ENCODE measurements at regions not wholly inside any gene's neighbourhood (a gene's known extent, or its start where the extent isn't known, plus 50 kb on each side); places are given as distances from the start of the nearest gene placed in this dataset.

DNA sequence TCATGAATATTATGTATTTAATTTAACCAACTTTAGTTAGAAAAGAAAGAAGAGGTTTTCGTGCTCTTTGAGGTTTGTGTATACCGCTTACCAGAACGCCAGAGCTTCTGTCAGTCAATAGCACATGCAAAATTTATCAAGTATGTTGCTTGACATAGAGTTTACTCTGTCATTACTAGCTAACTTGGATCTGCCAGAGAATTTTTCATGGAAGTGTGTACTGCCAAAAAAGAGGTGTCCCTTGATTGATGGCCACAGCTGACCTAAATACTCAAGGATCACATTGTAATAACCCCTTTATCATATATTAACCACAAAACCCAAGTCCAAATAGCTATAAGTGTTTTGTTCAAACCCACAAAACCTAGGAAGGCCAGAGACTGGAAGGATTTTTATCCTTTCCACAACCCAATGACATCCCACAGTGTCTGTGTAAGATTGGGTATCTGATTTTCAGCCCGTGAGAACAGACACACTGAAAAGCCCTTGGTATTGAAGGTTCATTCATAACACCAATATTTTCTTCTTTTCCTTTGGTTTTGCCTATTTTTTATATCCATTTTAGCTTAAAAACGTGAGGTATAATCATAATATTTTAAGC lies 194.0 kb upstream of the EYA4 start:
- Mint-ChIP-seq H3K36me3 (ENCODE audit: low read depth) (no peaks in the 10 kb centered on the region), H3K27me3 (ENCODE audit: low read depth) (no peaks in the 10 kb centered on the region), H3K27ac (no peak overlapping the region), H3K4me3 (ENCODE audit: low read depth) (no peak overlapping the region), H3K9me3 (no peaks in the 10 kb centered on the region), H3K4me1 (ENCODE audit: low read depth) (no peaks in the 10 kb centered on the region)
- intact Hi-C loops (cut with micrococcal nuclease), result no loop called here
- DNase-seq (ENCODE audit: low spot score), result no peak

DNA sequence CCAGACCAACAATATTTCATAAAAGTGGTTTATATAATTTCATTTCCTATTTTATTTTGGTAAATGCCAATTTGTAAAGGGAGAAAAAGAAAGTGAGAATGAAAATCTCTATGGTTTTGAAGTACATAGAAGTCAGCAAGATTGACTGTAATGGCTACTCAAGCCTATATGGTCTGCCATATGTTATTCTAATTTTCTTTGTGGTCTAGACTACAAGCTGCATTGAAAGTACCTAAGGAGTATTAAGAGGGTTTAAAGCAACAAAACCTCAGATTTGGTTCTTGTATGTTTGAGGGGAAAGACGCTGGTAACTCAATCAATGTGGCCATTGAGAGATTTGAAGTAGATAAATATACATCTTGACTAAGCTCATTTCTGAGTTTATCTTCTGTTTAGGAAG lies 193.5 kb upstream of the EYA4 start:
- H3K27ac Mint-ChIP-seq, result no peak overlapping the region
- H3K36me3 Mint-ChIP-seq (ENCODE audit: low read depth), result no peaks in the 10 kb centered on the region
- no peak overlapping the region for H3K4me3 Mint-ChIP-seq (ENCODE audit: low read depth)
- DNase-seq (ENCODE audit: low spot score), result no peak
- H3K9me3 Mint-ChIP-seq, result no peaks in the 10 kb centered on the region
- H3K4me1 Mint-ChIP-seq (ENCODE audit: low read depth), result no peaks in the 10 kb centered on the region
- H3K27me3 Mint-ChIP-seq (ENCODE audit: low read depth), result no peaks in the 10 kb centered on the region
- intact Hi-C loops (cut with micrococcal nuclease), result no loop called here

DNA sequence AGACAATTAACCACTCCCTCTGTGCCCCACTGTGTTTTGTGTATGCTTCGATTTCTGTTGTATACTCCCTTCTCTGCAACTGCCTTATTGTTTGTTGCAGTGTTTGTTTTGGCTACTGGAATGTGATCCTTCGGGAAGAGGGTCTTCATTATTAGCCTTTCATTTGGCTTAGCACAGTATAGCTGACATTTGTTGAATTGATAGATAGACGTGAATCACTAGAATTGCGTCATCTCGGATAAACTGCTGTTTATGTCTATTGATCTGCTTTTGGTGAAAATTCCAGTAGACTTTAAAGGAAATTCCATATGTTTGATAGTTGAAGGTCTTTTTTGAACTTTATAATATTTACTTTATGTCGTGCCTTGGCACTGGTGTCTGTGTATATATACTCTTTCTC lies 189.9 kb upstream of the EYA4 start:
- no peaks in the 10 kb centered on the region for H3K4me1 Mint-ChIP-seq (ENCODE audit: low read depth)
- H3K27ac Mint-ChIP-seq, result no peak overlapping the region
- H3K9me3 Mint-ChIP-seq, result no peaks in the 10 kb centered on the region
- H3K36me3 Mint-ChIP-seq (ENCODE audit: low read depth), result no peaks in the 10 kb centered on the region
- no peaks in the 10 kb centered on the region for H3K27me3 Mint-ChIP-seq (ENCODE audit: low read depth)
- no peak for DNase-seq (ENCODE audit: low spot score)
- no peak overlapping the region for H3K4me3 Mint-ChIP-seq (ENCODE audit: low read depth)
- intact Hi-C loops (cut with micrococcal nuclease), result no loop called here

DNA sequence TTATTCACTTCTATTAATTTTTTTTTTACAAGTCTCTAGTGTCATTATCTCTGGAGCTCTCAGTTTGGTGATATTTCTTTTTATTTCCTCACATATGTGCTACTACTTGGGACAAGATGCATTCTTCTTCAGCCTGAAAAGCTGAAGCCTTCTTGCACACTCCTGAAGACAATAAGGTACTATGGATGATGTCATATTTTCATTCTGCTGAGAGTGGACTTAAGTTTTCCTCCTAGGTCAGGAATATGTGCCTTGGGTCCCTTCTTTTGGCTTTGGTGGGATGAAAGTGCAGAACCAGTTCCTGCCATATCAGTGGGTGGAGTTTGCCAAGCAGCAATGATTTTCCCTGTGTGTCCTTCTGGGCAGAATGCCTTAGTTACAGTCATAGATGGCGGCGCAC lies 188.7 kb upstream of the EYA4 start:
- DNase-seq (ENCODE audit: low spot score), result no peak
- intact Hi-C loops (cut with micrococcal nuclease), result no loop called here
- Mint-ChIP-seq H3K9me3 (no peaks in the 10 kb centered on the region), H3K27me3 (ENCODE audit: low read depth) (no peaks in the 10 kb centered on the region), H3K4me3 (ENCODE audit: low read depth) (no peak overlapping the region), H3K4me1 (ENCODE audit: low read depth) (no peaks in the 10 kb centered on the region), H3K27ac (no peak overlapping the region), H3K36me3 (ENCODE audit: low read depth) (no peaks in the 10 kb centered on the region)

DNA sequence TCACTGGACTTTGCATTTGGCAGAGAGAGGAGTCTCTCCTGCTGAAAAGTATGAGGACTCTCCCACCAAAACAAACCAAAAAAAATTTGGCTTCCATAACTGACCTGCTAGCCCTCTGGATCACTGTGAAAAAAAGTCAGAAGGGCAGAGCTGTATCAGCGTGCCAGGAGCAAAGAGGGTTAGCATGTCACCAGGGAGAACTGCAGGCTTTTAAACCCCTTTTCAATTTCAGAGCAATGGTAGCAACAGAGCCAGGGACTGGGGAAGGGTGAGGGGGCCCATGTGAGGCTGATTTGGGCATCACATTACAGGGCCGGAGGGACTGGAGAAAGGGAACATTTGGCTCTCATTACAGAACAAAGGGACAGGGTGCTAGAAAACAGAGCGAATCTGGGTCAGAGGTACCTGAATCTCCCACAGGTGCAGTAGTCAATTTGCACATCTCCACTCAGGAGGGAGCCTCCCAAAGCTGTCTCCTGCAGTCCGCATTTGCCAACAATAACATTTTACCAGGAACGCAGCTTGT lies 185.7 kb upstream of the EYA4 start:
- Mint-ChIP-seq H3K4me3 (ENCODE audit: low read depth) (no peak overlapping the region), H3K36me3 (ENCODE audit: low read depth) (no peaks in the 10 kb centered on the region), H3K4me1 (ENCODE audit: low read depth) (no peaks in the 10 kb centered on the region), H3K27me3 (ENCODE audit: low read depth) (no peaks in the 10 kb centered on the region), H3K9me3 (no peaks in the 10 kb centered on the region), H3K27ac (no peak overlapping the region)
- no peak for DNase-seq (ENCODE audit: low spot score)
- intact Hi-C loops (cut with micrococcal nuclease), result no loop called here

DNA sequence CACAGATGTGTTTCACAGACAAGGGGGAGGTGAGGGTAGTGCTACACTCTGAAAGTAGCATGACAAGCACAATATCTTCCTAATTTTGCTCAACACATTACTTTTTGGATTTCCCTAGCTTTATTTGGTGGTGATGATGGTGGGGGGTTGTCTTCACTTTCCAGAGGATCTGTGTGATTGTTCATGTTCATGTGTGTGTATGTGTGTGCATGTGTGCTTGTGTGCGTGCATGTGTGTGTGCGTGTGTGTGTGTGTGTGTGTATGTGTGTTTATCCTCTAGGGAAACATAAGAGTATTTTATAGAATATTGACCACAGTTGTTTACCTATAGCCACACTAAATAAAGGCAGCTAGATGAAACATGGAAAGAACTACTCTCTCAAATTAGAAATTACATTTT lies 183.8 kb upstream of the EYA4 start:
- H3K4me1 Mint-ChIP-seq (ENCODE audit: low read depth), result no peaks in the 10 kb centered on the region
- intact Hi-C loops (cut with micrococcal nuclease), result no loop called here
- DNase-seq (ENCODE audit: low spot score), result no peak
- H3K4me3 Mint-ChIP-seq (ENCODE audit: low read depth), result no peak overlapping the region
- H3K9me3 Mint-ChIP-seq, result no peaks in the 10 kb centered on the region
- H3K36me3 Mint-ChIP-seq (ENCODE audit: low read depth), result no peaks in the 10 kb centered on the region
- H3K27ac Mint-ChIP-seq, result no peak overlapping the region
- H3K27me3 Mint-ChIP-seq (ENCODE audit: low read depth), result no peaks in the 10 kb centered on the region

DNA sequence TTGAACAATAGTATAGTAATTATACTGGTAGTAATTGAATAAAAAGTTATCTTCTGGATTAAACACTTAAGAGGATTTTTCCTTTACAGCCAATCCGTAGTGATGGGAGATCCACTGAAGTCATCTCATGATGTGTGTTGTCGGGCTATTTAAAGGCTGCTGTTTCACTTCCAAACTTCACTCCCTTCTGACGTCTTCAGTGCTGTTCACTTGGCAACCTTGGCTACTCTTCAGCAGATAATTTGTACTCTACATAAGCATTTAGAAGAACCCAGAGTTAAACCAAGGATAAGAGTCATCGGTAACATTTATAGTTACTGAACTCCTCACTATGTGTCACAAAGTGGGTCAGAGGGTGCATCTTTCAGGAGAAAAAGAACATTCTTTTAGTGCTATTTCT lies 179.1 kb upstream of the EYA4 start:
- H3K27ac Mint-ChIP-seq, result no peak overlapping the region
- no peaks in the 10 kb centered on the region for H3K9me3 Mint-ChIP-seq
- H3K4me3 Mint-ChIP-seq (ENCODE audit: low read depth), result no peak overlapping the region
- no peaks in the 10 kb centered on the region for H3K36me3 Mint-ChIP-seq (ENCODE audit: low read depth)
- no peak for DNase-seq (ENCODE audit: low spot score)
- intact Hi-C loops (cut with micrococcal nuclease), result no loop called here
- no peaks in the 10 kb centered on the region for H3K27me3 Mint-ChIP-seq (ENCODE audit: low read depth)
- no peaks in the 10 kb centered on the region for H3K4me1 Mint-ChIP-seq (ENCODE audit: low read depth)

DNA sequence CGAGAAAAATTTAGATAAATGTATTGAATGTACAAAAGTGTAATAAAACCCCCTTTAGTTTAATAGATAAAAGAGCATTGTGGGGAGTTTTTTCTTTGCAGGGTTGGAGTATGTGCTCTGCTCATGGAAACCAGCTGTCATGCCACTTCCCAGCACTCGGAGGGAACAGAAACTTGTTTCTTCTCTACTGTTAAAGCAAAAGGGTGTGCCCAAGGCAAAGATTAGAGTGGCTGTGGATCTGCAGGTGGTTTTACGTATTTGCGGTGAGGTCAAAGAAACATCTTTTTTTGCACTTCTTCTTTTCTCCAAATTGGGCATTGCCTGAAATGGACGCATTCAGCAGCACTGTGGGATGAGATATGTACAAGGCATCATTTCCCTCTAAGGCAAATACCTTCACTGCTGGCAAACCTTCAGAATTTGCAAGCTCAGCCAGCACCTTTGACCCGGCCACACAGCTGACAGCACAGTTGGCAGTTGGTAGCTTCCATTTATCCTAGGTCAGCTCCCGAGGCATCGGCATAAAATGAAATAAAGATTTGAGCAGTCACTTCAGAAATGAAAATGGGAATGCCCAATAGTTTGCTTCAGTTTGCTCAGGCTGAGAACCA lies 178.4 kb upstream of the EYA4 start:
- Mint-ChIP-seq H3K36me3 (ENCODE audit: low read depth) (no peaks in the 10 kb centered on the region), H3K9me3 (no peaks in the 10 kb centered on the region), H3K4me3 (ENCODE audit: low read depth) (no peak overlapping the region), H3K27ac (no peak overlapping the region), H3K4me1 (ENCODE audit: low read depth) (no peaks in the 10 kb centered on the region), H3K27me3 (ENCODE audit: low read depth) (no peaks in the 10 kb centered on the region)
- intact Hi-C loops (cut with micrococcal nuclease), result no loop called here
- no peak for DNase-seq (ENCODE audit: low spot score)

DNA sequence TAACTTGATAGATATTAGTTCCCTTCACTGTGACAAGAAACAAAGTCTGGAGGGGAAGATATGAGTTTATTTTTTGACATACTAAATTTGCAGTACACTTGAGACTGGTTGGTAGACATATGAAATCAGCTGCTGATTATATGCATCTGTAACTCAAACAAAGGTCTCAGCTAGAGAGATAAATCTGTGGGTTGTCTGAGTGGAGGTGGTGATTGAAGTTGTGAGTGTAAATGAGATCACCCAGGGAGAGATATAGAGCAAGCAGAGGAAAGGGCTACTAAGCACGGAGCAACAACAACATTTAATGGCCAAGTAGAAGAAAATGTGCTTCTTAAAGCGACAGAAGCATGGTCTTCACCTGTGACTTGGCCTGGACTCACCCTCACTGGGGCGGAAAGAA lies 173.2 kb upstream of the EYA4 start:
- intact Hi-C loops (cut with micrococcal nuclease), result no loop called here
- no peak for DNase-seq (ENCODE audit: low spot score)
- H3K36me3 Mint-ChIP-seq (ENCODE audit: low read depth), result no peaks in the 10 kb centered on the region
- no peaks in the 10 kb centered on the region for H3K9me3 Mint-ChIP-seq
- no peaks in the 10 kb centered on the region for H3K27me3 Mint-ChIP-seq (ENCODE audit: low read depth)
- H3K4me1 Mint-ChIP-seq (ENCODE audit: low read depth), result no peaks in the 10 kb centered on the region
- H3K4me3 Mint-ChIP-seq (ENCODE audit: low read depth), result no peak overlapping the region
- no peak overlapping the region for H3K27ac Mint-ChIP-seq

DNA sequence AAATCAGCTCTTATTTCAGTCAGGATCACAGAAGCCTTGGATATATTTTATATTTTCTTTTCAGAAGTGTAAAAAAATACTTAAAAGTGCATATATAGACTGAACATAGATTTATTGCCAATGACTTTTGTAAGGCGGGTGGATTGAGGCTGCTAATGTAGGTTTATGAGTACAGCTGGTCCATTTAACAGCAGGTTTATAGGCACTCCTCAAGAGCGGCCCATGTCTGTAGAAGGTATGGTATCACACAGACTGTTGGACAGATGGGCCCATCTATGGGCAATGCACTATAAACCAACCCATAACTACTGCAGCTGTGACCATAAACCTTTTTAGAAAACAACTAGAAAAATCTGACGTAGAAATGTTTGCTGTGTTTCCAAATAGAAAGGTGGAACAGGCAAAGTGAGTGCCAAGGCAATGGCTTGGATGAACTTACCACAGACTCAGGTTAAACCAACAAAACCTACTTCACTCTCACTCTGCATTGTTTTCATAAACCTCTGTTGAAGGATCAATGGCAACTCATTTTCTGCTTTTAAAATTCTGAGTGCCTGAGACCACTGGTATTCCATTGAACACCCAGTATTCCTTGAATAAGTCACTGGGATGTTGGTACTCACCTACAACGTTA lies 170.6 kb upstream of the EYA4 start:
- H3K36me3 Mint-ChIP-seq (ENCODE audit: low read depth), result no peaks in the 10 kb centered on the region
- no peak overlapping the region for H3K27ac Mint-ChIP-seq
- no peaks in the 10 kb centered on the region for H3K9me3 Mint-ChIP-seq
- no peak overlapping the region for H3K4me3 Mint-ChIP-seq (ENCODE audit: low read depth)
- intact Hi-C loops (cut with micrococcal nuclease), result no loop called here
- H3K27me3 Mint-ChIP-seq (ENCODE audit: low read depth), result no peaks in the 10 kb centered on the region
- no peaks in the 10 kb centered on the region for H3K4me1 Mint-ChIP-seq (ENCODE audit: low read depth)
- no peak for DNase-seq (ENCODE audit: low spot score)

DNA sequence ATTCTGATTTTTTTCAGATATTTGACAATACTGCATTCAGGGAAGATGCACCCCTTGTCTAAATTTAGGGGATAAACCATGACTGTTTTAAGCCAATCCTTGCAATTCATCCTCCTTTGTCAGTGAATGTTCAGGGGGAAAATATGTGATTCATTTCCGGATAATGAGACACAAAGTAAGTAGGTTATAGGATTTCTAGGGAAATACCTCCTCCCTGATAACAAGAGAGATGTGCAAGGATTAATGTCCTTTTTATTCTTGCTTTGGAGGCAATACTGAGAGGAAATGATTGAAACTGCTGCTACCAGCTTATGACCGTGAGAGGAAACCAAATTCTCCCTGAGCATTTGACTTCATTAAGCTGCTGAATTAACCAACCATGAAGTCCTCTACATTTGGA lies 161.3 kb upstream of the EYA4 start:
- Mint-ChIP-seq H3K4me1 (ENCODE audit: low read depth) (no peaks in the 10 kb centered on the region), H3K27ac (no peak overlapping the region), H3K36me3 (ENCODE audit: low read depth) (no peaks in the 10 kb centered on the region), H3K27me3 (ENCODE audit: low read depth) (no peaks in the 10 kb centered on the region), H3K4me3 (ENCODE audit: low read depth) (no peak overlapping the region), H3K9me3 (no peaks in the 10 kb centered on the region)
- intact Hi-C loops (cut with micrococcal nuclease), result no loop called here
- no peak for DNase-seq (ENCODE audit: low spot score)

DNA sequence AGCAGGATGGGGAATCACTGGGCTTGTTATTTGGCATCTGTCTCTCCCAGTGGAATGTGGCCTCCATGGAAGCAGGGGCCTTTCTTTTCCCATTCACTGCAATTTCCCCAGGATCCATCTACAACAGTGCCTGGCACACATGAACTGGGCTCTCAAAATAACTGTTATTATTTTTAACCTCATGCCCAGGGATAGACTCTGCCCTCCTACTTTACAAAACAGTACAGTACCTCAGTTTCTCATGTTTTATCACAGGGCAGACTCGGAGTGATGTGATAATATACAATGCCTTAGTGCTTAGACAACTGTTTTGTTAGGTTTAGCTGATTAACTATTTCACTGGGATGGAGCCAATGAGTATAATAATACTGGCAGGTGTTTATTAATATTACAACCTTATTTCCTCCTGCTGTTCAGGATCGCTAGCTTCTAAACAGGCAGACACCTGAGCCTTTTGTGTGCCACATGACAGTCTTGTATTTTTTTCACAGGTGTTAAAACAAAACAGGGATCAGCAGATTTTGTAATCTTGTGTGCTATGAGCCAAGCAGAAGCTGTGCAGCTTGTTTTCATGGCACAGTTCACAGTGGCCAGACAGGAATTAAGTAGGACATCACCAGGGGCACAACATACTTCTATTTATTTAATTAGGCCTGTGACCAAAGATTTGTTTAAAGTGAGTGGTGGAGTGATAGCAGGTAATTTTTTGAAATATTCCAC lies 157.7 kb upstream of the EYA4 start:
- H3K4me3 Mint-ChIP-seq (ENCODE audit: low read depth), result no peak overlapping the region
- H3K36me3 Mint-ChIP-seq (ENCODE audit: low read depth), result no peaks in the 10 kb centered on the region
- H3K27ac Mint-ChIP-seq, result no peak overlapping the region
- no peaks in the 10 kb centered on the region for H3K9me3 Mint-ChIP-seq
- DNase-seq (ENCODE audit: low spot score), result no peak
- H3K27me3 Mint-ChIP-seq (ENCODE audit: low read depth), result no peaks in the 10 kb centered on the region
- intact Hi-C loops (cut with micrococcal nuclease), result no loop called here
- no peaks in the 10 kb centered on the region for H3K4me1 Mint-ChIP-seq (ENCODE audit: low read depth)

DNA sequence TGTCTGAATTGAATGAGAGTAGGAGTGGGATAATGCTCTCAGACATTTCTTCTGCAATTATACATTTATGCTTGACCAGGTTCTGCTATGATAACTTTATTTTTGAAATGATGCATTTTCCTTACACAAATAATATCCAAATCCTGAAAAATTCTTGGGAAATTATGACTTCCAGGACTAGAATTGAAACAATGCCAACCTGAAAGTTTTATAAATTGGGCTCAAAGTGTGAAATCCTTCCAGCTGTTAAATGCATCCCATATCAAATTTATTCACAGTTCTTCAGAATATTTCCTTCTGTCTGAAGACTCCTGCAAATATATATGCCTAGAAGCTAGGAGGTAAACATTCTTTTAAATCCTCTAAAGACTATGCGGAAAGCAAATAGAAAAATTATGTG lies 155.7 kb upstream of the EYA4 start:
- Mint-ChIP-seq H3K27me3 (ENCODE audit: low read depth) (no peaks in the 10 kb centered on the region), H3K27ac (no peak overlapping the region), H3K36me3 (ENCODE audit: low read depth) (no peaks in the 10 kb centered on the region), H3K4me1 (ENCODE audit: low read depth) (no peaks in the 10 kb centered on the region), H3K4me3 (ENCODE audit: low read depth) (no peak overlapping the region), H3K9me3 (no peaks in the 10 kb centered on the region)
- DNase-seq (ENCODE audit: low spot score), result no peak
- intact Hi-C loops (cut with micrococcal nuclease), result no loop called here

Data from activated T-helper 2 cell treated with anti-CD3 and anti-CD28 coated beads, Interferon-gamma antibody, Interleukin-2, Interleukin-4, amounts not matched to agents 10 μg/mL and 5 μg/mL and 100 μg/mL, durations not matched to agents 14 hours and 24 hours and 36 hours (primary cell).